Testis (tissue), 2 donors: ENCODE measurements at regions not wholly inside any gene's neighbourhood (a gene's known extent, or its start where the extent isn't known, plus 50 kb on each side); places are given as distances from the start of the nearest gene placed in this dataset.

ENCODE experiments used
- DNase-seq: peaks from one replicate; pipeline ENCODE4 v3.0.0-alpha.2; 2019
- H3K27ac ChIP-seq, 2 donors: fragments of 200-600 bp; sonication (generic); one replicate each; pipeline ENCODE4 v1.5.1; 2019
- H3K27me3 ChIP-seq: fragments of 200-600 bp; sonication (generic); one replicate; pipeline ENCODE4 v1.5.1; 2019
- H3K36me3 ChIP-seq: fragments of 200-600 bp; sonication (generic); one replicate; pipeline ENCODE4 v1.5.1; 2017; ENCODE audit warnings: low read depth; ENCODE audit errors: missing control alignments
- H3K4me1 ChIP-seq: fragments of 200-600 bp; sonication (generic); one replicate; pipeline ENCODE4 v1.5.1; 2019
- H3K4me3 ChIP-seq, 2 donors: fragments of 200-600 bp; sonication (generic); one replicate each; pipeline ENCODE4 v1.5.1; 2017 to 2019
- H3K9me3 ChIP-seq: fragments of 200-600 bp; sonication (generic); one replicate; pipeline ENCODE4 v1.5.1; 2017
- CTCF ChIP-seq, 3 experiments: fragments of 450-650 bp in 2 of 3; fragments of 200-600 bp in 1 of 3; sonication (generic) in 1 of 3; IDR thresholded peaks; one replicate each; pipeline ENCODE4 v1.5.1; 2016 to 2019; ENCODE audit warnings: antibody characterized with exemption in 3 of 3, mild to moderate bottlenecking in 2 of 3, moderate library complexity in 1 of 3
- POLR2A ChIP-seq: fragments of 450-650 bp; IDR thresholded peaks from one replicate; pipeline ENCODE4 v1.6.1; 2017; ENCODE audit warnings: antibody characterized with exemption, mild to moderate bottlenecking, moderate library complexity
- whole genome bisulfite sequencing, 2 donors: methylation state at CpG; one replicate each; pipeline ENCODE4 v1.1.5; 2018; 5-methylcytosine and 5-hydroxymethylcytosine counted together
- intact Hi-C: fragments of 100-400 bp; cut with DNase I; formaldehyde crosslinking; loops from one replicate; pipeline ENCODE4 v1.15.1; 2023; ENCODE audit warnings: low total_unique reads

DNA sequence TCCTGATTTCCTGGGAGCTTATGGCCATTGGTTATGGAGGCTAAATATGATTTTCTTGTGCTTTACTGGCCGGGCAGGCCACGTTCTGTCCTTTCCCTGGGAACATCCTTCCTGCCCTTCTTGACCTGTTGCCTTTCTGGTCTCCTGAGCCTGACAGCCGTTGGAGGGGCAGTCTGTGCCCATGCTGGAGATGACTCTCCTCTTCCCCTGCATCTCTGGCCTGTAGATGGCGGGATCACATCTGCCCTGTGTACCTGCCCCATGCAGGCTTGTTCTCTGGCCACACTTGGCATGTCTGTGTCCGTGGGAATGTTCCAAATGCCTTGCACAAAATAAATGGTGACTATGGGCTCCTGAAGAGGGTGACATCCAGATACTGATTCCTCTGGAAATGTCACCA lies 253.1 kb upstream of the IRX4 start:
- Histone ChIP-seq H3K4me3 (no peak overlapping the region), H3K36me3 (no peaks in the 10 kb centered on the region), H3K4me1 (peaks cover 7% of the 10 kb centered on the region), H3K9me3 (no peaks in the 10 kb centered on the region), H3K27me3 (no peaks in the 10 kb centered on the region), H3K27ac (no peak overlapping the region)
- WGBS, 2 donors: 65 to 69% methylated on average over 5 of the region's 5 CpGs
- no peak for DNase-seq
- no peak for TF ChIP-seq CTCF (IDR thresholded peaks at IDR 0.05)
- TF ChIP-seq POLR2A: no peak
- intact Hi-C loops: no loop called here

DNA sequence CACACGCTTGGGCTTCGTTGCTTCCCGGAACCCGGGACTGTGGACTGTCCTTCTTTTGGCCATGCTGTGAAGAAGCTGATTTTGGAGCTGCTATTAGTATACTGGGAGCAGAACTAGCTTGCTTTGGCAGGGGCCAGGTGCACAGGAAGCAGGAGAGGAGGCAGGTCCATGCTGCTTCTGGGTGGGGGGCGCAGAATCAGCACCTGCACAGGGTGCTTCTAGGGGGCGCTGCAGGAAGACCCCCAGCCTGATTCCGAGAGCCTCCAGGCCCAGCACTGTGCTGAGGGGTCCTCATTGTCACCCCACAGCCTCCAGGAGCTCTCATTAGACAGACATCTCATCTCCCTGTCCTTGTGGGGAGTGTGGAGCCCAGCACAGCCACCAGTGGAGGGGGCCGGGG lies 252.6 kb upstream of the IRX4 start:
- WGBS, 2 donors: 64% methylated on average over 8 of the region's 8 CpGs; no CpG with 5 or more reads in 1 of the 2 donors
- Histone ChIP-seq H3K9me3 (no peaks in the 10 kb centered on the region), H3K36me3 (no peaks in the 10 kb centered on the region), H3K27me3 (no peaks in the 10 kb centered on the region), H3K27ac (no peak overlapping the region), H3K4me3 (no peak overlapping the region), H3K4me1 (peaks cover 7% of the 10 kb centered on the region)
- DNase-seq: no peak
- no peak for TF ChIP-seq POLR2A
- no peak for TF ChIP-seq CTCF (IDR thresholded peaks at IDR 0.05)
- intact Hi-C loops: no loop called here

DNA sequence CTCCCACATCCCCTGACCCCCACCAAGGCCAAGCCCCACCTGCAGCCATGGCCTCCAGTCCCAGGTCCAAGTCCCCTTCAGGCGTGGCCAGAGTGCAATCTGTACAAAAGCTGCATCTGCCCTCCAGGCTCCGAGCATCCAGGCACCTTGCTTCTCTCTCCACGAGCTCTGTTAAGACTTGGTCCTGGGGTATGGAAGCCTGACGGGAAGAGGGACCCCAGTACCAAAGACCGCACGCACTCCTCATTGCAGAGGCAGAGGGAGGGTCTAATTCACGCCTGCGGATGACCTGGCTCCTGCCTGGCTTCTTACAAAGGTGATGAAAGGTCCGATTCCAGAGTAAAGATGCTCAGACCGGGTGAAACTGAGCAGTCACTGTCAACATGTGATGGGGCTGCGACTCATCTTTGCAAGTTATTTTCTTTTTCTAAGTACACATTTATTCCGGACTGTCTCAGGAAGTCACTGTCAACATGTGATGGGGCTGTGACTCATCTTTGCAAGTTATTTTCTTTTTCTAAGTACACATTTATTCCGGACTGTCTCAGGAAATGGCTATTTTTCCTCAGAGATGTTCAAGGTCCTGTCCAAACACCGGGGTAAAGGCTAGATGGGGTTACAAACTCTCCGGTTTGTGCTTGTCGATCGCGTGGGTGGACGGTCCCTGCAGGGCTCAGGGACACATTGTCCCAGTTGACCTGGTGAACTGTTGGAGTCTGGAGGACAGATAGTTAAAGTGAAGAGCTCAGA lies 252.0 kb upstream of the IRX4 start:
- TF ChIP-seq CTCF (IDR thresholded peaks at IDR 0.05) (no peak), POLR2A (no peak)
- peaks cover 7% of the 10 kb centered on the region for H3K4me1 ChIP-seq
- intact Hi-C loops: no loop called here
- DNase-seq: no peak
- H3K4me3 ChIP-seq: no peak overlapping the region
- no peak overlapping the region for H3K27ac ChIP-seq
- no peaks in the 10 kb centered on the region for H3K9me3 ChIP-seq
- WGBS, 2 donors: 57 to 63% methylated on average over 17 to 19 of the region's 19 CpGs
- H3K36me3 ChIP-seq: no peaks in the 10 kb centered on the region
- no peaks in the 10 kb centered on the region for H3K27me3 ChIP-seq

- no peaks in the 10 kb centered on the region for H3K27me3 ChIP-seq
- H3K36me3 ChIP-seq: no peaks in the 10 kb centered on the region
- no peak for DNase-seq
- H3K4me1 ChIP-seq: peaks cover 7% of the 10 kb centered on the region
- intact Hi-C loops: no loop called here
- H3K27ac ChIP-seq: no peak overlapping the region
- no peak overlapping the region for H3K4me3 ChIP-seq
- TF ChIP-seq CTCF (IDR thresholded peaks at IDR 0.05) (no peak), POLR2A (no peak)
- H3K9me3 ChIP-seq: no peaks in the 10 kb centered on the region
- WGBS, 2 donors: 85 to 100% methylated on average over 1 to 6 of the region's 6 CpGs
These were observed 251.2 kb upstream of the IRX4 start for GRCh38 chr5:2133936-2134335.

DNA sequence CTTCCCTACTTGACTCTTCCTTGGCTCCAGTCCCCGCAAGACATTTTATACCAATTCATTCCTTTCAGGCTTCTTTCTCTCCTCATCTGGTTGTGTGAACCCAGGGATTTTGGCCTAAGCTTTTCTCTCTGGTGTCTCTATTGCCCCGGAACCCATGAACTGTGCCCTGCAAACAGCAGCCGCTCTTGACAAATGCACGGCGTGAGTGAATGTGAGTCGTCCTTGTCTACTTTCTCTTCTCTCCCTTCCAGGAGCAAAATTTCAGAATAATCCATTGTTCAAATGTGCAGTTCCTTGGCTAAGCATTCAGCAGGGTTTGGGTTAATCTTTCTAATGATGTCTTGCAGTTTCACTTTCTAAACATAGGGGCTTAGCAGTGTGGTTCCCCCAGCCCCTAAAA lies 250.4 kb upstream of the IRX4 start:
- Histone ChIP-seq H3K36me3 (no peaks in the 10 kb centered on the region), H3K9me3 (no peaks in the 10 kb centered on the region), H3K27ac (no peak overlapping the region), H3K4me3 (no peak overlapping the region), H3K27me3 (no peaks in the 10 kb centered on the region), H3K4me1 (peaks cover 7% of the 10 kb centered on the region)
- DNase-seq: no peak
- WGBS, 2 donors: 75 to 84% methylated on average over 6 of the region's 6 CpGs
- intact Hi-C loops: no loop called here
- no peak for TF ChIP-seq CTCF (IDR thresholded peaks at IDR 0.05)
- no peak for TF ChIP-seq POLR2A
